Testis (tissue), 2 donors: ENCODE measurements at regions not wholly inside any gene's neighbourhood (a gene's known extent, or its start where the extent isn't known, plus 50 kb on each side); places are given as distances from the start of the nearest gene placed in this dataset.
A peak's percentile ranks its signal among the peaks of the same experiment; 100 is the strongest.
"Not testable (repeated sequence)": the region's sequence is repeated elsewhere in the genome, so short reads cannot be mapped to it uniquely, and the experiment has no call there.

Experiments
- DNase-seq: peaks from one replicate; pipeline ENCODE4 v3.0.0-alpha.2; 2019
- H3K27ac ChIP-seq, 2 donors: fragments of 200-600 bp; sonication (generic); one replicate each; pipeline ENCODE4 v1.5.1; 2019
- H3K27me3 ChIP-seq: fragments of 200-600 bp; sonication (generic); one replicate; pipeline ENCODE4 v1.5.1; 2019
- H3K36me3 ChIP-seq: fragments of 200-600 bp; sonication (generic); one replicate; pipeline ENCODE4 v1.5.1; 2017; ENCODE audit warnings: low read depth; ENCODE audit errors: missing control alignments
- H3K4me1 ChIP-seq: fragments of 200-600 bp; sonication (generic); one replicate; pipeline ENCODE4 v1.5.1; 2019
- H3K4me3 ChIP-seq, 2 donors: fragments of 200-600 bp; sonication (generic); one replicate each; pipeline ENCODE4 v1.5.1; 2017 to 2019
- H3K9me3 ChIP-seq: fragments of 200-600 bp; sonication (generic); one replicate; pipeline ENCODE4 v1.5.1; 2017
- CTCF ChIP-seq, 3 experiments: fragments of 450-650 bp in 2 of 3; fragments of 200-600 bp in 1 of 3; sonication (generic) in 1 of 3; IDR thresholded peaks; one replicate each; pipeline ENCODE4 v1.5.1; 2016 to 2019; ENCODE audit warnings: antibody characterized with exemption in 3 of 3, mild to moderate bottlenecking in 2 of 3, moderate library complexity in 1 of 3
- POLR2A ChIP-seq: fragments of 450-650 bp; IDR thresholded peaks from one replicate; pipeline ENCODE4 v1.6.1; 2017; ENCODE audit warnings: antibody characterized with exemption, mild to moderate bottlenecking, moderate library complexity
- WGBS, 2 donors: methylation state at CpG; one replicate each; pipeline ENCODE4 v1.1.5; 2018; 5-methylcytosine and 5-hydroxymethylcytosine counted together
- intact Hi-C: fragments of 100-400 bp; cut with DNase I; formaldehyde crosslinking; loops from one replicate; pipeline ENCODE4 v1.15.1; 2023; ENCODE audit warnings: low total_unique reads

- Histone ChIP-seq H3K4me1 (no peaks in the 10 kb centered on the region), H3K27ac (no peak overlapping the region), H3K27me3 (no peaks in the 10 kb centered on the region), H3K36me3 (no peaks in the 10 kb centered on the region), H3K9me3 (no peaks in the 10 kb centered on the region), H3K4me3 (no peak overlapping the region)
- 73 to 78% methylated on average over 10 of the region's 10 CpGs for WGBS, 2 donors
- no peak for DNase-seq
- TF ChIP-seq CTCF (IDR thresholded peaks at IDR 0.05) (no peak), POLR2A (no peak)
- intact Hi-C loops: no loop called here
These were observed 186.6 kb upstream of the OTX2 start for GRCh38 chr14:56996721-56997399.

GRCh38 chr14:56995010-56995409, 184.7 kb upstream of the OTX2 start:
- H3K4me1 ChIP-seq: no peaks in the 10 kb centered on the region
- H3K9me3 ChIP-seq: no peaks in the 10 kb centered on the region
- H3K27me3 ChIP-seq: no peaks in the 10 kb centered on the region
- intact Hi-C loops: no loop called here
- H3K27ac ChIP-seq: no peak overlapping the region
- TF ChIP-seq POLR2A: no peak
- TF ChIP-seq CTCF (IDR thresholded peaks at IDR 0.05): no peak
- WGBS, 2 donors: 70 to 91% methylated on average over 2 of the region's 2 CpGs
- H3K4me3 ChIP-seq: no peak overlapping the region
- H3K36me3 ChIP-seq: no peaks in the 10 kb centered on the region
- no peak for DNase-seq

- Histone ChIP-seq H3K27me3 (no peaks in the 10 kb centered on the region), H3K27ac (no peak overlapping the region), H3K4me1 (no peaks in the 10 kb centered on the region), H3K9me3 (no peaks in the 10 kb centered on the region), H3K4me3 (peak overlapping the region in 1 of 2 donors; percentile 48), H3K36me3 (no peaks in the 10 kb centered on the region)
- TF ChIP-seq POLR2A (no peak), CTCF (IDR thresholded peaks at IDR 0.05) (no peak)
- intact Hi-C loops: no loop called here
- DNase-seq: peak; percentile 68
- WGBS, 2 donors: 63 to 77% methylated on average over 19 of the region's 19 CpGs
These were observed 182.1 kb upstream of the OTX2 start for GRCh38 chr14:56992332-56992820.

- H3K4me3 ChIP-seq: peak overlapping the region; percentile 21 to 31
- DNase-seq, H3K36me3 ChIP-seq, H3K9me3 ChIP-seq, H3K4me1 ChIP-seq, intact Hi-C loops, H3K27me3 ChIP-seq, H3K27ac ChIP-seq: not testable (repeated sequence)
- 74 to 78% methylated on average over 8 to 41 of the region's 41 CpGs for WGBS, 2 donors
These were observed 180.8 kb upstream of the OTX2 start for GRCh38 chr14:56990991-56991627.

GRCh38 chr14:56989359-56989758, 179.1 kb upstream of the OTX2 start:
- intact Hi-C loops: no loop called here
- H3K9me3 ChIP-seq: no peaks in the 10 kb centered on the region
- H3K4me3 ChIP-seq: no peak overlapping the region
- no peaks in the 10 kb centered on the region for H3K27me3 ChIP-seq
- DNase-seq: no peak
- no peak for TF ChIP-seq CTCF (IDR thresholded peaks at IDR 0.05)
- no peak for TF ChIP-seq POLR2A
- no peaks in the 10 kb centered on the region for H3K4me1 ChIP-seq
- WGBS, 2 donors: 71 to 87% methylated on average over 5 of the region's 5 CpGs
- no peak overlapping the region for H3K27ac ChIP-seq
- H3K36me3 ChIP-seq: no peaks in the 10 kb centered on the region
